ENCODE measurements at regions not wholly inside any gene's neighbourhood (a gene's known extent, or its start where the extent isn't known, plus 50 kb on each side); places are given as distances from the start of the nearest gene placed in this dataset.

- H3K4me3 ChIP-seq (ENCODE audit: low read depth, low read length) = no peak overlapping the region
- no peak for DNase-seq (ENCODE audit: low read depth)
- TF ChIP-seq MAX (IDR thresholded peaks at IDR 0.05; ENCODE audit: low read depth, low read length) = no peak
- TF ChIP-seq CTCF (IDR thresholded peaks at IDR 0.05; ENCODE audit: low read depth, low read length) = no peak
- no peak for TF ChIP-seq MYC (IDR thresholded peaks at IDR 0.05; ENCODE audit: low read depth, low read length)
- TF ChIP-seq POLR2A (IDR thresholded peaks at IDR 0.05; ENCODE audit: extremely low read depth, insufficient read length) = no peak
Observed at GRCh38 chr5:119991625-119992024, 362.3 kb downstream of the FAM170A start.

GRCh38 chr5:119996128-119996527, 366.8 kb downstream of the FAM170A start:
- TF ChIP-seq MAX (IDR thresholded peaks at IDR 0.05; ENCODE audit: low read depth, low read length) (no peak), POLR2A (IDR thresholded peaks at IDR 0.05; ENCODE audit: extremely low read depth, insufficient read length) (no peak), CTCF (IDR thresholded peaks at IDR 0.05; ENCODE audit: low read depth, low read length) (no peak), MYC (IDR thresholded peaks at IDR 0.05; ENCODE audit: low read depth, low read length) (no peak)
- no peak overlapping the region for H3K4me3 ChIP-seq (ENCODE audit: low read depth, low read length)
- no peak for DNase-seq (ENCODE audit: low read depth)

GRCh38 chr5:120007598-120007997, 378.2 kb downstream of the FAM170A start:
- no peak for DNase-seq (ENCODE audit: low read depth)
- TF ChIP-seq POLR2A (IDR thresholded peaks at IDR 0.05; ENCODE audit: extremely low read depth, insufficient read length) (no peak), MYC (IDR thresholded peaks at IDR 0.05; ENCODE audit: low read depth, low read length) (no peak), CTCF (IDR thresholded peaks at IDR 0.05; ENCODE audit: low read depth, low read length) (no peak), MAX (IDR thresholded peaks at IDR 0.05; ENCODE audit: low read depth, low read length) (no peak)
- no peak overlapping the region for H3K4me3 ChIP-seq (ENCODE audit: low read depth, low read length)

GRCh38 chr5:120012431-120012830, 383.1 kb downstream of the FAM170A start:
- TF ChIP-seq POLR2A (IDR thresholded peaks at IDR 0.05; ENCODE audit: extremely low read depth, insufficient read length) (no peak), CTCF (IDR thresholded peaks at IDR 0.05; ENCODE audit: low read depth, low read length) (no peak), MYC (IDR thresholded peaks at IDR 0.05; ENCODE audit: low read depth, low read length) (no peak), MAX (IDR thresholded peaks at IDR 0.05; ENCODE audit: low read depth, low read length) (no peak)
- DNase-seq (ENCODE audit: low read depth) = no peak
- no peak overlapping the region for H3K4me3 ChIP-seq (ENCODE audit: low read depth, low read length)

GRCh38 chr5:120014535-120014934, 385.2 kb downstream of the FAM170A start:
- no peak overlapping the region for H3K4me3 ChIP-seq (ENCODE audit: low read depth, low read length)
- TF ChIP-seq POLR2A (IDR thresholded peaks at IDR 0.05; ENCODE audit: extremely low read depth, insufficient read length) = no peak
- TF ChIP-seq CTCF (IDR thresholded peaks at IDR 0.05; ENCODE audit: low read depth, low read length) = no peak
- no peak for TF ChIP-seq MYC (IDR thresholded peaks at IDR 0.05; ENCODE audit: low read depth, low read length)
- TF ChIP-seq MAX (IDR thresholded peaks at IDR 0.05; ENCODE audit: low read depth, low read length) = no peak
- no peak for DNase-seq (ENCODE audit: low read depth)

Data from NB4 (cell line).